ENCODE measurements at regions not wholly inside any gene's neighbourhood (a gene's known extent, or its start where the extent isn't known, plus 50 kb on each side); places are given as distances from the start of the nearest gene placed in this dataset.

GRCh38 chr5:116897291-116897690, 322.7 kb upstream of the SEMA6A start:
- Mint-ChIP-seq H3K9me3 (no peaks in the 10 kb centered on the region), H3K36me3 (ENCODE audit: low read depth) (no peaks in the 10 kb centered on the region), H3K27me3 (ENCODE audit: low read depth) (no peaks in the 10 kb centered on the region), H3K4me1 (no peaks in the 10 kb centered on the region), H3K27ac (ENCODE audit: unreplicated experiment) (no peak overlapping the region), H3K4me3 (no peak overlapping the region)
- DNase-seq (ENCODE audit: low read depth, low spot score): no peak
- TF ChIP-seq CTCF (conservative IDR thresholded peaks at IDR 0.05): no peak

GRCh38 chr5:116896001-116896400, 321.4 kb upstream of the SEMA6A start:
- no peak for TF ChIP-seq CTCF (conservative IDR thresholded peaks at IDR 0.05)
- H3K27ac Mint-ChIP-seq (ENCODE audit: unreplicated experiment): no peak overlapping the region
- no peak for DNase-seq (ENCODE audit: low read depth, low spot score)
- no peak overlapping the region for H3K4me3 Mint-ChIP-seq
- no peaks in the 10 kb centered on the region for H3K36me3 Mint-ChIP-seq (ENCODE audit: low read depth)
- H3K27me3 Mint-ChIP-seq (ENCODE audit: low read depth): no peaks in the 10 kb centered on the region
- no peaks in the 10 kb centered on the region for H3K9me3 Mint-ChIP-seq
- H3K4me1 Mint-ChIP-seq: no peaks in the 10 kb centered on the region

GRCh38 chr5:116892993-116893392, 318.4 kb upstream of the SEMA6A start:
- TF ChIP-seq CTCF (conservative IDR thresholded peaks at IDR 0.05): no peak
- Mint-ChIP-seq H3K36me3 (ENCODE audit: low read depth) (no peaks in the 10 kb centered on the region), H3K4me1 (no peaks in the 10 kb centered on the region), H3K9me3 (no peaks in the 10 kb centered on the region), H3K4me3 (no peak overlapping the region), H3K27me3 (ENCODE audit: low read depth) (no peaks in the 10 kb centered on the region), H3K27ac (ENCODE audit: unreplicated experiment) (no peak overlapping the region)
- DNase-seq (ENCODE audit: low read depth, low spot score): no peak

GRCh38 chr5:116887104-116887503, 312.5 kb upstream of the SEMA6A start:
- Mint-ChIP-seq H3K36me3 (ENCODE audit: low read depth) (no peaks in the 10 kb centered on the region), H3K4me3 (no peak overlapping the region), H3K4me1 (no peaks in the 10 kb centered on the region), H3K27me3 (ENCODE audit: low read depth) (no peaks in the 10 kb centered on the region), H3K9me3 (no peaks in the 10 kb centered on the region), H3K27ac (ENCODE audit: unreplicated experiment) (no peak overlapping the region)
- no peak for TF ChIP-seq CTCF (conservative IDR thresholded peaks at IDR 0.05)
- no peak for DNase-seq (ENCODE audit: low read depth, low spot score)

- DNase-seq (ENCODE audit: low read depth, low spot score): no peak
- H3K27me3 Mint-ChIP-seq (ENCODE audit: low read depth): no peaks in the 10 kb centered on the region
- no peak for TF ChIP-seq CTCF (conservative IDR thresholded peaks at IDR 0.05)
- no peaks in the 10 kb centered on the region for H3K36me3 Mint-ChIP-seq (ENCODE audit: low read depth)
- H3K27ac Mint-ChIP-seq (ENCODE audit: unreplicated experiment): no peak overlapping the region
- H3K4me1 Mint-ChIP-seq: no peaks in the 10 kb centered on the region
- no peak overlapping the region for H3K4me3 Mint-ChIP-seq
- H3K9me3 Mint-ChIP-seq: no peaks in the 10 kb centered on the region
Measured at GRCh38 chr5:116885825-116886224, 311.2 kb upstream of the SEMA6A start.

GRCh38 chr5:116883875-116884274, 309.3 kb upstream of the SEMA6A start:
- Mint-ChIP-seq H3K9me3 (no peaks in the 10 kb centered on the region), H3K36me3 (ENCODE audit: low read depth) (no peaks in the 10 kb centered on the region), H3K4me1 (no peaks in the 10 kb centered on the region), H3K4me3 (no peak overlapping the region), H3K27me3 (ENCODE audit: low read depth) (no peaks in the 10 kb centered on the region), H3K27ac (ENCODE audit: unreplicated experiment) (no peak overlapping the region)
- TF ChIP-seq CTCF (conservative IDR thresholded peaks at IDR 0.05): no peak
- DNase-seq (ENCODE audit: low read depth, low spot score): no peak

Measured in neural crest cell (in vitro differentiated cells).